AG04450 (cell line): ENCODE measurements at regions not wholly inside any gene's neighbourhood (a gene's known extent, or its start where the extent isn't known, plus 50 kb on each side); places are given as distances from the start of the nearest gene placed in this dataset.

ENCODE experiments used
- CTCF ChIA-PET: fragments of 300-600, 350-600 bp; formaldehyde crosslinking; extraction: SDS; loops from one replicate; lab custom pipeline; 2022; ENCODE audit warnings: antibody characterized with exemption, inconsistent platforms; lab: Charles Lee
- POLR2A ChIA-PET: fragments of 350-600 bp; formaldehyde crosslinking; extraction: SDS; loops from one replicate; lab custom pipeline; 2021; ENCODE audit warnings: antibody characterized with exemption, inconsistent platforms; lab: Yijun Ruan, JAX
- DNase-seq: peaks from one replicate; pipeline ENCODE4 v3.0.0-alpha.2; 2011; ENCODE audit warnings: low read depth, low spot score
- H3K27ac ChIP-seq: one replicate; pipeline ENCODE4 v1.5.1; 2012; ENCODE audit warnings: low read depth, low read length, control low read depth
- H3K27me3 ChIP-seq: one replicate; pipeline ENCODE4 v1.6.0; 2012; ENCODE audit warnings: low read length; ENCODE audit not compliant: control insufficient read depth, insufficient read depth
- H3K4me3 ChIP-seq: 2 replicates; pipeline ENCODE4 v1.5.1; 2011; ENCODE audit warnings: mild to moderate bottlenecking, low read depth, low read length, control low read depth
- H3K9me3 ChIP-seq: 2 replicates; pipeline ENCODE4 v1.5.1; 2012; ENCODE audit warnings: low read length; ENCODE audit not compliant: control insufficient read depth, insufficient read depth
- CTCF ChIP-seq: IDR thresholded peaks from 2 replicates; pipeline ENCODE4 v1.5.1; 2011; ENCODE audit warnings: low read depth, low read length, control low read depth, inconsistent platforms

- ChIA-PET POLR2A (no interaction called here), CTCF (interaction anchor here (0.5 to 1.6 kb wide), 3 partner anchors 37 to 483 kb away, joined by 3 to 6 read pairs (median 3); no protein-coding TSS in a partner anchor)
- DNase-seq: no peak
- Histone ChIP-seq H3K9me3 (no peaks in the 10 kb centered on the region), H3K27me3 (peaks cover 41% of the 10 kb centered on the region), H3K27ac (no peak overlapping the region), H3K4me3 (no peak overlapping the region)
- no peak for TF ChIP-seq CTCF
These were observed 217.0 kb upstream of the ZBED5 start for GRCh38 chr11:11074686-11075335.

GRCh38 chr11:11073996-11074395 lies 216.1 kb upstream of the ZBED5 start:
- ChIA-PET POLR2A (no interaction called here), CTCF (no interaction called here)
- no peak for DNase-seq
- H3K27me3 ChIP-seq: peaks cover 40% of the 10 kb centered on the region
- no peaks in the 10 kb centered on the region for H3K9me3 ChIP-seq
- H3K4me3 ChIP-seq: no peak overlapping the region
- no peak for TF ChIP-seq CTCF
- no peak overlapping the region for H3K27ac ChIP-seq

GRCh38 chr11:11072067-11072466 lies 214.2 kb upstream of the ZBED5 start:
- no peak overlapping the region for H3K4me3 ChIP-seq
- DNase-seq: no peak
- TF ChIP-seq CTCF: no peak
- H3K9me3 ChIP-seq: no peaks in the 10 kb centered on the region
- ChIA-PET POLR2A (no interaction called here), CTCF (interaction anchor here (0.6 kb wide), 1 partner anchor 1147 kb away, joined by 3 read pairs; no protein-coding TSS in a partner anchor)
- no peak overlapping the region for H3K27ac ChIP-seq
- peaks cover 51% of the 10 kb centered on the region for H3K27me3 ChIP-seq

- POLR2A ChIA-PET: no interaction called here
- Histone ChIP-seq H3K4me3 (no peak overlapping the region), H3K27ac (no peak overlapping the region), H3K9me3 (no peaks in the 10 kb centered on the region), H3K27me3 (peaks cover 52% of the 10 kb centered on the region)
- no peak for TF ChIP-seq CTCF
- DNase-seq: no peak
- CTCF ChIA-PET: no interaction called here
These were observed 213.6 kb upstream of the ZBED5 start for GRCh38 chr11:11071486-11071885.

GRCh38 chr11:11070976-11071375 lies 213.1 kb upstream of the ZBED5 start:
- Histone ChIP-seq H3K27ac (no peak overlapping the region), H3K9me3 (no peaks in the 10 kb centered on the region), H3K4me3 (no peak overlapping the region), H3K27me3 (peaks cover 57% of the 10 kb centered on the region)
- no peak for DNase-seq
- ChIA-PET CTCF (no interaction called here), POLR2A (no interaction called here)
- TF ChIP-seq CTCF: no peak
